B cell (primary cell): ENCODE measurements at regions not wholly inside any gene's neighbourhood (a gene's known extent, or its start where the extent isn't known, plus 50 kb on each side); places are given as distances from the start of the nearest gene placed in this dataset.

ENCODE experiments used
- ATAC-seq: fragments of 200-7000 bp; cut with Tn5 transposase; one replicate; pipeline ENCODE4 v1.10.0; 2021; ENCODE audit warnings: low read depth, mild to moderate bottlenecking, moderate number of reproducible peaks, moderate library complexity
- CTCF ChIA-PET: fragments of 350-600 bp; sonication (Branson Sonifier 250); formaldehyde crosslinking; loops from one replicate; lab custom pipeline; 2021; ENCODE audit warnings: antibody characterized with exemption, inconsistent platforms; lab: Charles Lee
- POLR2A ChIA-PET: fragments of 350-600 bp; sonication (Branson Sonifier 250); formaldehyde crosslinking; loops from one replicate; lab custom pipeline; 2021; ENCODE audit warnings: antibody characterized with exemption; lab: Charles Lee
- DNase-seq: peaks from one replicate; pipeline ENCODE4 v3.0.0; 2013
- H2AFZ ChIP-seq: 2 replicates; pipeline ENCODE4 v1.6.1; 2012; ENCODE audit warnings: mild to moderate bottlenecking, low read depth, low read length; ENCODE audit not compliant: insufficient read depth, poor library complexity, severe bottlenecking
- H3K27ac ChIP-seq, 2 donors: 1 replicate in 1 of 2; 2 replicates in 1 of 2; pipeline ENCODE4 v1.5.1; 2012 to 2013; ENCODE audit warnings: low read length in 2 of 2, mild to moderate bottlenecking in 2 of 2, moderate library complexity in 1 of 2
- H3K27me3 ChIP-seq, 4 experiments: fragments of 200-600 bp in 1 of 4; sonication (generic) in 1 of 4; replicated peaks in 1 of 4; 1 replicate in 2 of 4; 2 replicates in 2 of 4; pipeline versions ENCODE4 v1.6.1 to v1.7.0; 2013 to 2016; ENCODE audit warnings: low read length in 3 of 4, mild to moderate bottlenecking in 2 of 4, mixed read lengths in 1 of 4, moderate library complexity in 1 of 4; ENCODE audit not compliant: insufficient read depth in 4 of 4, control insufficient read depth in 3 of 4; ENCODE audit errors: control extremely low read depth in 1 of 4
- H3K36me3 ChIP-seq, 2 experiments: replicated peaks in 1 of 2; 1 replicate in 1 of 2; 2 replicates in 1 of 2; pipeline versions ENCODE4 v1.6.1 to v1.7.1; 2013; ENCODE audit warnings: low read length in 1 of 2; ENCODE audit not compliant: insufficient read depth in 2 of 2, control insufficient read depth in 1 of 2; ENCODE audit errors: control extremely low read depth in 1 of 2, extremely low read depth in 1 of 2
- H3K4me1 ChIP-seq, 2 donors: fragments of 200-600 bp in 1 of 2; sonication (generic) in 1 of 2; 1 replicate in 1 of 2; 2 replicates in 1 of 2; pipeline versions ENCODE4 v1.5.1 to v1.6.1; 2013 to 2017; ENCODE audit warnings: low read length in 2 of 2; ENCODE audit not compliant: control insufficient read depth in 2 of 2, insufficient read depth in 2 of 2
- H3K4me2 ChIP-seq: replicated peaks from 2 replicates; pipeline ENCODE3; 2012; ENCODE audit warnings: mild to moderate bottlenecking, low read depth, low read length; ENCODE audit not compliant: poor library complexity, severe bottlenecking
- H3K4me3 ChIP-seq, 5 experiments: fragments of 200-600 bp in 1 of 5; sonication (generic) in 1 of 5; 1 replicate in 3 of 5; 2 replicates in 2 of 5; pipeline versions ENCODE4 v1.5.1 to v1.7.0; 2011 to 2016; ENCODE audit warnings: low read length in 4 of 5, mild to moderate bottlenecking in 4 of 5, low read depth in 2 of 5, control low read depth in 1 of 5, moderate library complexity in 1 of 5; ENCODE audit not compliant: insufficient read depth in 1 of 5; ENCODE audit errors: control extremely low read depth in 1 of 5, extremely low read depth in 1 of 5
- H3K79me2 ChIP-seq: fragments of 200-600 bp; sonication (generic); one replicate; pipeline ENCODE4 v1.6.0; 2016; ENCODE audit warnings: low read length; ENCODE audit not compliant: control insufficient read depth, insufficient read depth
- H3K9ac ChIP-seq: fragments of 200-600 bp; sonication (generic); 2 replicates; pipeline ENCODE4 v1.6.1; 2017; ENCODE audit warnings: mild to moderate bottlenecking, low read length, moderate library complexity
- H3K9me3 ChIP-seq, 3 donors: one replicate each; pipeline versions ENCODE4 v1.6.1 to v1.7.1; 2013; ENCODE audit warnings: low read length in 2 of 3; ENCODE audit not compliant: control insufficient read depth in 2 of 3, insufficient read depth in 1 of 3; ENCODE audit errors: control extremely low read depth in 1 of 3
- H4K20me1 ChIP-seq: 2 replicates; pipeline ENCODE4 v1.6.0; 2012; ENCODE audit warnings: mild to moderate bottlenecking, low read length; ENCODE audit not compliant: insufficient read depth, control insufficient read depth, poor library complexity, severe bottlenecking
- H3K27ac Mint-ChIP-seq: one replicate; pipeline ENCODE4 v1.8.0; 2021; ENCODE audit warnings: mixed read lengths
- H3K27me3 Mint-ChIP-seq: one replicate; pipeline ENCODE4 v1.8.0; 2021; ENCODE audit warnings: mixed read lengths
- H3K4me1 Mint-ChIP-seq: one replicate; pipeline ENCODE4 v1.8.0; 2021; ENCODE audit warnings: mixed read lengths
- H3K4me3 Mint-ChIP-seq: one replicate; pipeline ENCODE4 v1.8.0; 2021; ENCODE audit warnings: mixed read lengths
- H3K9me3 Mint-ChIP-seq: one replicate; pipeline ENCODE4 v1.8.0; 2022; ENCODE audit warnings: mixed read lengths; ENCODE audit not compliant: insufficient read depth
- EZH2 ChIP-seq: IDR thresholded peaks from 2 replicates; pipeline ENCODE4 v1.6.1; 2012; ENCODE audit warnings: borderline replicate concordance, low read depth, mild to moderate bottlenecking, moderate library complexity, low read length; ENCODE audit not compliant: insufficient read depth, poor library complexity, severe bottlenecking
- WGBS: methylation state at CpG from one replicate; pipeline ENCODE4 v1.1.5; 2013; ENCODE audit warnings: missing lambda C conversion rate; ENCODE audit not compliant: insufficient coverage; 5-methylcytosine and 5-hydroxymethylcytosine counted together
- intact Hi-C: fragments of 100-400 bp; cut with micrococcal nuclease; formaldehyde crosslinking; loops from one replicate; pipeline ENCODE4 v1.10.0; 2022
- TF ChIP-seq, protein P1 (sequence below): fragments of 200-600 bp; IDR thresholded peaks from one replicate; pipeline ENCODE4 v1.8.0; 2022; ENCODE audit warnings: antibody characterized with exemption, mild to moderate bottlenecking

DNA sequence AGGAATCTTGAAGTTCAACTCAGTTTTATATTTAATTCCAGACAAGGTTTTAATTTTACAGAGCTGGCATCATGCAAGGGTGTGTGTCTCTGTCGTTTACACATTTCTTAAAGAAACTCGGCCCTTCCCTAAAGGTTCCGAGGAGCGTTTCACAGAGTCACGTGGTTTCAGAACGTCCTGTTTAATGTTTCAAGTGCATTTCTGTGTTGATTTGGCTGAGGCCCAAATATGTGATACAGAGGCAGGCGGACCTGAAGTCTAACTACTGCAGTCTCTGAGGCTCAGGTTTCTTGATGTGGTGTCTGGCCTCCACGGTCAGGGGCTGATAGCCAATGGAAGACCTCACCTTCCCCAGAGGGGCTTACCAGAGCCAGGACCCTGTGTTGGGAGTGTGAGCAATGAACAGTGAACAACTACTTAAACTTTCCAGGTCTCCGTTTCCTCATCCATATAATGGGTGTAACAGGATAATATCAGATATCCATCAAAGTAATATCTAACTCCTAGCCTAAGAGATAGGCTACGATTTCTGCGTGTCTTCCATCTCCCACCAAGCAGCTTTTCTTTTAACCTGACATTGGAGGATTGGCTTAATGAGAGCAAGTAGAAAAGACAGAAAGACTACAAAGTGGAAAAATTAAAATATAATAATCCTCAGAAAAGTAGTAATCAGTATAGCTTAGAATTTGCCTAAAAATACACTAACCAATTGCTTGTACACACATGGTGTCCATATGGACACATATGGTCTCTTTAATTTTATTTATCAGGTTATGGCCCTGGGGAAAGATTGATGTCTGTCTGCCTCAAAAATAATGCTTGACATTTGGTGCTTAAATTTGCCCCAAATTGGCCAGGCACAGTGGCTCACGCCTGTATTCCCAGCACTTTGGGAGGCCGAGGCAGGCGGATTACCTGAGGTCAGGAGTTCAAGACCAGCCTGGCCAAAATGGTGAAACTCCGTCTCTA, 50.0 kb upstream of the TRIM2 start:
- Mint-ChIP-seq H3K9me3 (no peaks in the 10 kb centered on the region), H3K4me1 (peaks cover 29% of the 10 kb centered on the region), H3K27ac (no peak overlapping the region), H3K27me3 (peaks cover 48% of the 10 kb centered on the region), H3K4me3 (peak overlapping the region; percentile 94)
- WGBS, result 45% methylated on average over 9 of the region's 15 CpGs
- DNase-seq, result no peak
- TF ChIP-seq, protein P1, sequence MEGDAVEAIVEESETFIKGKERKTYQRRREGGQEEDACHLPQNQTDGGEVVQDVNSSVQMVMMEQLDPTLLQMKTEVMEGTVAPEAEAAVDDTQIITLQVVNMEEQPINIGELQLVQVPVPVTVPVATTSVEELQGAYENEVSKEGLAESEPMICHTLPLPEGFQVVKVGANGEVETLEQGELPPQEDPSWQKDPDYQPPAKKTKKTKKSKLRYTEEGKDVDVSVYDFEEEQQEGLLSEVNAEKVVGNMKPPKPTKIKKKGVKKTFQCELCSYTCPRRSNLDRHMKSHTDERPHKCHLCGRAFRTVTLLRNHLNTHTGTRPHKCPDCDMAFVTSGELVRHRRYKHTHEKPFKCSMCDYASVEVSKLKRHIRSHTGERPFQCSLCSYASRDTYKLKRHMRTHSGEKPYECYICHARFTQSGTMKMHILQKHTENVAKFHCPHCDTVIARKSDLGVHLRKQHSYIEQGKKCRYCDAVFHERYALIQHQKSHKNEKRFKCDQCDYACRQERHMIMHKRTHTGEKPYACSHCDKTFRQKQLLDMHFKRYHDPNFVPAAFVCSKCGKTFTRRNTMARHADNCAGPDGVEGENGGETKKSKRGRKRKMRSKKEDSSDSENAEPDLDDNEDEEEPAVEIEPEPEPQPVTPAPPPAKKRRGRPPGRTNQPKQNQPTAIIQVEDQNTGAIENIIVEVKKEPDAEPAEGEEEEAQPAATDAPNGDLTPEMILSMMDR, result no peak
- TF ChIP-seq EZH2, result no peak
- intact Hi-C loops, result loop anchor here (5.0 kb wide), 1 partner anchor 93 kb away; no protein-coding TSS in a partner anchor
- ATAC-seq, result no peak
- CTCF ChIA-PET, result no interaction called here
- Histone ChIP-seq H4K20me1 (no peaks in the 10 kb centered on the region), H3K36me3 (no peaks in the 10 kb centered on the region), H3K4me2 (peak overlapping the region; percentile 98), H3K9me3 (peaks cover 0 to 6% (median 0%) of the 10 kb centered on the region in 3 donors), H3K9ac (peak overlapping the region; percentile 67), H3K27me3 (peaks cover 0 to 39% (median 19%) of the 10 kb centered on the region in 4 experiments), H3K4me3 (peak overlapping the region; percentile 42 to 75 (median 56)), H2AFZ (peak overlapping the region; percentile 80), H3K27ac (no peak overlapping the region), H3K79me2 (no peaks in the 10 kb centered on the region), H3K4me1 (peaks cover 26 to 28% of the 10 kb centered on the region in 2 donors)
- POLR2A ChIA-PET, result no interaction called here
